IMR-90 (cell line): ENCODE measurements at regions not wholly inside any gene's neighbourhood (a gene's known extent, or its start where the extent isn't known, plus 50 kb on each side); places are given as distances from the start of the nearest gene placed in this dataset.

Source experiments
- BHLHE40 ChIP-seq: fragments of 150-350 bp; IDR thresholded peaks from 2 replicates; pipeline ENCODE4 v1.6.1; 2016; ENCODE audit warnings: mild to moderate bottlenecking, low read depth, low read length
- POLR2A ChIP-seq: IDR thresholded peaks from 2 replicates; pipeline ENCODE4 v1.6.1; 2012; ENCODE audit warnings: mild to moderate bottlenecking, low read depth, low read length
- TF ChIP-seq, protein P1 (sequence below): conservative IDR thresholded peaks from 2 replicates; pipeline ENCODE4 v1.5.1; 2012; ENCODE audit warnings: mild to moderate bottlenecking, low read depth, low read length, improper control_type of control experiment

DNA sequence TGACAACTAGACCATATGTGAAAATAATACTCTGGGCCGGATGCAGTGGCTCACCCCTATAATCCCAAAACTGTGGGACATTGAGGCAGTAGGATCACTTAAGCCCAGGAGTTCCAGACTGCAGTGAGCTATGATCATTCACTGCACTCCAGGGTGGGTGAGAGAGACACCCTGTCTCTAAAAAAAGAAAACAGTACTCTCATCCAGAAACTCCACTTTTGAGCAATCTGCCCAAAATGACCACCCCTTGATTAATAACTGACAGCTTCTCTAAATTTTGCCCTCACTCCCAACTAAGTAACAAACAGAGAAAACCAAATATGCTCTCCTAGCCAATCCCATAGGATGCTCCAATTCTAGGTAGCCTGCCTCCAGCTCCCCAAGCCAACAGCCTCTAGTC, 62.5 kb upstream of the AKR1E2 start:
- TF ChIP-seq, protein P1, sequence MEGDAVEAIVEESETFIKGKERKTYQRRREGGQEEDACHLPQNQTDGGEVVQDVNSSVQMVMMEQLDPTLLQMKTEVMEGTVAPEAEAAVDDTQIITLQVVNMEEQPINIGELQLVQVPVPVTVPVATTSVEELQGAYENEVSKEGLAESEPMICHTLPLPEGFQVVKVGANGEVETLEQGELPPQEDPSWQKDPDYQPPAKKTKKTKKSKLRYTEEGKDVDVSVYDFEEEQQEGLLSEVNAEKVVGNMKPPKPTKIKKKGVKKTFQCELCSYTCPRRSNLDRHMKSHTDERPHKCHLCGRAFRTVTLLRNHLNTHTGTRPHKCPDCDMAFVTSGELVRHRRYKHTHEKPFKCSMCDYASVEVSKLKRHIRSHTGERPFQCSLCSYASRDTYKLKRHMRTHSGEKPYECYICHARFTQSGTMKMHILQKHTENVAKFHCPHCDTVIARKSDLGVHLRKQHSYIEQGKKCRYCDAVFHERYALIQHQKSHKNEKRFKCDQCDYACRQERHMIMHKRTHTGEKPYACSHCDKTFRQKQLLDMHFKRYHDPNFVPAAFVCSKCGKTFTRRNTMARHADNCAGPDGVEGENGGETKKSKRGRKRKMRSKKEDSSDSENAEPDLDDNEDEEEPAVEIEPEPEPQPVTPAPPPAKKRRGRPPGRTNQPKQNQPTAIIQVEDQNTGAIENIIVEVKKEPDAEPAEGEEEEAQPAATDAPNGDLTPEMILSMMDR, result no peak
- no peak for TF ChIP-seq BHLHE40
- TF ChIP-seq POLR2A, result no peak
